VCaP (cell line): ENCODE measurements at regions not wholly inside any gene's neighbourhood (a gene's known extent, or its start where the extent isn't known, plus 50 kb on each side); places are given as distances from the start of the nearest gene placed in this dataset.
"Not testable (repeated sequence)": the region's sequence is repeated elsewhere in the genome, so short reads cannot be mapped to it uniquely, and the experiment has no call there.

Source experiments
- H3K27ac ChIP-seq: fragments of 450-650 bp; 2 replicates; pipeline ENCODE4 v1.5.1; 2017
- CTCF ChIP-seq: fragments of 450-650 bp; conservative IDR thresholded peaks from 2 replicates; pipeline ENCODE4 v1.5.1; 2017; ENCODE audit warnings: mild to moderate bottlenecking, moderate library complexity

GRCh38 chr16:29210299-29211150 is 196.0 kb downstream of the NPIPB11 start:
- H3K27ac ChIP-seq: not testable (repeated sequence)

GRCh38 chr16:29206120-29206519 is 200.4 kb downstream of the NPIPB11 start:
- not testable (repeated sequence) for H3K27ac ChIP-seq

- H3K27ac ChIP-seq: not testable (repeated sequence)
Measured at GRCh38 chr16:29205151-29205550, 201.4 kb downstream of the NPIPB11 start.

- no peak for TF ChIP-seq CTCF
- H3K27ac ChIP-seq: no peak overlapping the region
Measured at GRCh38 chr16:29204806-29205135, 201.7 kb downstream of the NPIPB11 start.

- not testable (repeated sequence) for H3K27ac ChIP-seq
Measured at GRCh38 chr16:29203933-29204805, 202.3 kb downstream of the NPIPB11 start.

GRCh38 chr16:29203046-29203932 is 203.2 kb downstream of the NPIPB11 start:
- not testable (repeated sequence) for H3K27ac ChIP-seq

- H3K27ac ChIP-seq: not testable (repeated sequence)
Measured at GRCh38 chr16:29202642-29203041, 203.9 kb downstream of the NPIPB11 start.

GRCh38 chr16:29202025-29202632 is 204.4 kb downstream of the NPIPB11 start:
- H3K27ac ChIP-seq: not testable (repeated sequence)

GRCh38 chr16:29201296-29202024 is 205.1 kb downstream of the NPIPB11 start:
- H3K27ac ChIP-seq: not testable (repeated sequence)

- not testable (repeated sequence) for H3K27ac ChIP-seq
Measured at GRCh38 chr16:29200681-29201080, 205.8 kb downstream of the NPIPB11 start.

- not testable (repeated sequence) for H3K27ac ChIP-seq
Measured at GRCh38 chr16:29200135-29200601, 206.3 kb downstream of the NPIPB11 start.

- not testable (repeated sequence) for H3K27ac ChIP-seq
Measured at GRCh38 chr16:29199626-29200025, 206.9 kb downstream of the NPIPB11 start.
